ENCODE measurements at regions not wholly inside any gene's neighbourhood (a gene's known extent, or its start where the extent isn't known, plus 50 kb on each side); places are given as distances from the start of the nearest gene placed in this dataset.

GRCh38 chr7:125347269-125347668 lies 417.6 kb upstream of the POT1 start:
- TF ChIP-seq CTCF (IDR thresholded peaks at IDR 0.05), result no peak
- no peak for TF ChIP-seq EZH2phosphoT487 (IDR thresholded peaks at IDR 0.05)
